ENCODE measurements at regions not wholly inside any gene's neighbourhood (a gene's known extent, or its start where the extent isn't known, plus 50 kb on each side); places are given as distances from the start of the nearest gene placed in this dataset.

DNA sequence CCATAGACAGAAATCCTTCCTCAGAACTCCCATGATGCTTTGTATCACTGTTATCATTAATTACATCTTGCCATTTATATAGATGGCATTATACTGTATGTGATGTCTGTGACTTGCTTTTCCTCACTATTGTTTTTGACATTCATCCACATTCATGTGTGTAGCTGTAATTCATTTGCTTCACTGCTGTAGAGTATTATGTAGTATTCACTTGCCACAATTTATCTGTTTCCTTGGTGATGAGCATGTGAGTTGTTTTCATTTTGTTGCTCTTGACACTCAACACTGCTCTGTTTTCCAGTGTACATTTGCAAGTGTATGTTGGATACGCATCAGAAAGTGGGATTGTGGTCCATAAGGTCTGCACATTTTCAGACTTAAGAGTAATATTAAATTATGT, 328.6 kb upstream of the C11orf87 start:
- H3K4me3 ChIP-seq (ENCODE audit: low read depth, low read length): no peak overlapping the region
- TF ChIP-seq, protein P1, sequence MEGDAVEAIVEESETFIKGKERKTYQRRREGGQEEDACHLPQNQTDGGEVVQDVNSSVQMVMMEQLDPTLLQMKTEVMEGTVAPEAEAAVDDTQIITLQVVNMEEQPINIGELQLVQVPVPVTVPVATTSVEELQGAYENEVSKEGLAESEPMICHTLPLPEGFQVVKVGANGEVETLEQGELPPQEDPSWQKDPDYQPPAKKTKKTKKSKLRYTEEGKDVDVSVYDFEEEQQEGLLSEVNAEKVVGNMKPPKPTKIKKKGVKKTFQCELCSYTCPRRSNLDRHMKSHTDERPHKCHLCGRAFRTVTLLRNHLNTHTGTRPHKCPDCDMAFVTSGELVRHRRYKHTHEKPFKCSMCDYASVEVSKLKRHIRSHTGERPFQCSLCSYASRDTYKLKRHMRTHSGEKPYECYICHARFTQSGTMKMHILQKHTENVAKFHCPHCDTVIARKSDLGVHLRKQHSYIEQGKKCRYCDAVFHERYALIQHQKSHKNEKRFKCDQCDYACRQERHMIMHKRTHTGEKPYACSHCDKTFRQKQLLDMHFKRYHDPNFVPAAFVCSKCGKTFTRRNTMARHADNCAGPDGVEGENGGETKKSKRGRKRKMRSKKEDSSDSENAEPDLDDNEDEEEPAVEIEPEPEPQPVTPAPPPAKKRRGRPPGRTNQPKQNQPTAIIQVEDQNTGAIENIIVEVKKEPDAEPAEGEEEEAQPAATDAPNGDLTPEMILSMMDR (IDR thresholded peaks at IDR 0.05; ENCODE audit: control insufficient read depth, extremely low read depth, insufficient read depth): no peak
- no peak for DNase-seq (ENCODE audit: low read depth)

DNA sequence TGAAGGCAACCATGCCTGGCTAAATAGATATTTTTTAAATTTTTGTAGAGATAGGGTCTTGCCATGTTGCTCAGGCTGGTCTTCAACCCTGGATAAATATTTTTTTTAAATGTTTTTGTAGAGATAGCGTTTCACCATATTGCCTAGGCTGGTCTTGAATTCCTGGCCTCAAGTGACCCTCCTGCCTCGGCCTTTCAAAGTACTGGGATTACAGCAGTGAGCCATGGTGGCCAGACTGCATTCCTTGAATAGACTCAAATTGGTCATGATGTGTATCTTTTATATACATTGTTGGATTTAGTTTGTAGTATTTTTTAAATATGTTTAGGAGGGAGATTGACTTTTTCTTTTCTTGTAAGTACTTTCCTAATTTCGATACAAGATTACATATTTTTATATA, 325.7 kb upstream of the C11orf87 start:
- H3K4me3 ChIP-seq (ENCODE audit: low read depth, low read length): no peak overlapping the region
- TF ChIP-seq, protein P1 (IDR thresholded peaks at IDR 0.05; ENCODE audit: control insufficient read depth, extremely low read depth, insufficient read depth): no peak
- DNase-seq (ENCODE audit: low read depth): no peak

DNA sequence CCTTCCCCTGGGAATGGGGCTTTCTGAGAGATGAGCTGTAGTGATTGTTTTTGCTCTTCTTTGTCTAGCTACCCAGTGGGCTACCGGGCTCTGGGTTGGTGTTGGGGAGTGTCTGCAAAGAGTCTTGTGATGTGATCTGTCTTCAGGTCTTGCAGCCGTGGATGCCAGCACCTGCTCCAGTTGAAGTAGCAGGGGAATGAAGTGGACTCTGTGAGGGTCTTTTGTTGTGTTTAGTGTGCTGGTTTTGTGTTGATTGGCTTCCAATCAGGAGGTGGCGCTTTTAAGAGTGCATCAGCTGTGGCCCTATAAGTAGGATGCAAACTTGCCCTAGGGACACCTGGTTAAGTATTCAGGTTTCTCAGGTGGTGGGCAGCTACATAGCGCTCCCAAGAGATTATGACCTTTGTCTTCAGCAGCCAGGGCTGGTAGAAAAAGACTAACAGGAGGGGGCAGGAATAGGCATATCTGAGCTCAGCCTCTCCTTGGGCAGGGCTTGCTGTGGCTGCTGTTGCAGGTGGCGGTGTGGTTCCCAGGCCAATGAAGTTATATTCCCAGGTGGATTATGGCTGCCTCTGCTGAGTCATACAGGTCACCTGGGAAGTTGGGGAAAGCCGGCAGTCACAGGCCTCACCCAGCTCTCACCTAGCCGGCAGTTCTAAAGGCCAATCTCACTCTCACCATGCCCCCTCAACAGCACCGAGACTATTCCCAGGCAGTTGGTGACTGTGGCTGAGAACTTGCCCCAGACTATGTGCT, 315.7 kb upstream of the C11orf87 start:
- TF ChIP-seq, protein P1 (IDR thresholded peaks at IDR 0.05; ENCODE audit: control insufficient read depth, extremely low read depth, insufficient read depth): no peak
- H3K4me3 ChIP-seq (ENCODE audit: low read depth, low read length): no peak overlapping the region
- no peak for DNase-seq (ENCODE audit: low read depth)

DNA sequence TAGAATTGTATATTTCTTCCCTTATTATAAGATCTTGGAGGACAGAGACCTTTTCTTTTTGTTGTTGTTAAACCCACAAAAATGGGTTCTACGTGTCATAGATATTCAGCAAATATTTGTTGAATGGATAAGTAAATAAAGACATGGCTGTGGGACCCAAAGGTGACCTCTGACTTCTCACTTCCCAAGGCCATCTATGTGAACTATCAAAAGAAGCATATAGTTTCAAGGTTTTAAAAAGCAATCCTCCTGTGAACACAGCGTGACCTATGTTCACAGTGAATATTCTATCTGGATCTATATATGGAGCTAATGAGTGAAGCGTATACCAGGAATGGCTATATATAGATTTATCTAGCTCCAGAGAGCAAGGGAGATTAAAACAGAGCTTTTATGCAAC, 312.8 kb upstream of the C11orf87 start:
- DNase-seq (ENCODE audit: low read depth): peak; percentile 0
- TF ChIP-seq, protein P1 (IDR thresholded peaks at IDR 0.05; ENCODE audit: control insufficient read depth, extremely low read depth, insufficient read depth): no peak
- no peak overlapping the region for H3K4me3 ChIP-seq (ENCODE audit: low read depth, low read length)

DNA sequence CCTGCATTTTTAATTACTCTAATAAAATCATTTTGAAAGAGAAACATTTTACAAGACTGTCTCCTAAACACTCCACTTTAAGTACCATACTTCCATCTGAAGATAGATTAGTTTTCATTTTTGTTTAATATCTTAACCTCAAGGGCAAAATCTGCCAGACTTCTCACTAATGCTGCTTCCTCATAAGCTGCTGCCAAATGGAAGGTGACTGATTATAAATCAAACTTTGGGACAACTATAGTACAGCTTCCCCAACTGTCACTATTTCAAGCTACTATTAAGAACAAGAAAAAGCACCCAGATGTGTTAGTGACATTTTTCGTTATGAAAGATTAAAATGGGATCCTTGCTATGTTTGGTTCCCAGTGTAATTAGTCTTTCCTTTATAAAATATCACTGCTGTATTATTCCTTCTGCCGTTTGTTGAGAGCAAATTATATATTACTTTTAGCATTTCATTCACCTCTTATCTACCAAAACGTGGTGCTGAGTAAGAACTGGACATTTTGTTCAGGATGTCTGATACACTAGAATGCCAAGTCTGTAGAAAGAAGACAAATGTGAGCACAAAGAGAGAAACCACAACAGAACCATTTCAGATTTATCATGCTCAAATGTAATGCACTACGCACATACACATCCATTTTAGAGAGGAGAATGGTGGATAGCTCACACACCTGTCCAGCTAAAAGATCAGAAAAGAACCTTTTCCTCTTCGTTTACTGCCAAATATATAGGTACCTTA, 312.2 kb upstream of the C11orf87 start:
- DNase-seq (ENCODE audit: low read depth): no peak
- H3K4me3 ChIP-seq (ENCODE audit: low read depth, low read length): no peak overlapping the region
- TF ChIP-seq, protein P1 (IDR thresholded peaks at IDR 0.05; ENCODE audit: control insufficient read depth, extremely low read depth, insufficient read depth): no peak

DNA sequence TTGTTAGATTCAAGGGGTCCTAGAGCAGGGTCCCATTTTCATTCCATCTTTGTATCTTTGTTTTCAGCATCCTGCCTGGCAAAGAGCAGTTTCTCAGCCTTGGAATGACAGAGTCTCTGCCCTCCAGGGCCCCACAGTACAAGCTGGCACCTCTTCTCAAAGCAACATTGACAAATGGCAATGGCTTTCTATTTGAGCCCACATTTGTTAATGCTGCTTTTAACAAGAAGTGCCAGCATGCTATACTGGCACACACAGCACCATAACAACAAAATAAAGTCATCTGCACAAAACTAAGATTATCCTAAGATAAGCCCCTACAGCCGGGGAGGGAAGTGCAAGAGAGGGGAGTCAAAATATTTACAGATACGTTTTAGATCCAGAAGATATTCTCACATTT, 309.7 kb upstream of the C11orf87 start:
- no peak overlapping the region for H3K4me3 ChIP-seq (ENCODE audit: low read depth, low read length)
- TF ChIP-seq, protein P1 (IDR thresholded peaks at IDR 0.05; ENCODE audit: control insufficient read depth, extremely low read depth, insufficient read depth): no peak
- DNase-seq (ENCODE audit: low read depth): no peak
